Uterus (tissue), 3 donors: ENCODE measurements at regions not wholly inside any gene's neighbourhood (a gene's known extent, or its start where the extent isn't known, plus 50 kb on each side); places are given as distances from the start of the nearest gene placed in this dataset.

Experiments
- DNase-seq, 2 donors: peaks; one replicate each; pipeline ENCODE4 v3.0.0-alpha.2; 2019 to 2020
- H3K27ac ChIP-seq, 2 donors: fragments of 200-600 bp; sonication (generic); 1 replicate in 1 of 2; 2 replicates in 1 of 2; pipeline ENCODE4 v1.5.1; 2016 to 2018
- H3K27me3 ChIP-seq, 2 donors: fragments of 200-600 bp; sonication (generic); one replicate each; pipeline ENCODE4 v1.5.1; 2018 to 2019; ENCODE audit warnings: control low read depth in 1 of 2
- H3K36me3 ChIP-seq, 2 donors: fragments of 200-600 bp; sonication (generic); one replicate each; pipeline ENCODE4 v1.5.1; 2019; ENCODE audit warnings: control low read depth in 1 of 2
- H3K4me1 ChIP-seq, 2 donors: fragments of 200-600 bp; sonication (generic); one replicate each; pipeline ENCODE4 v1.5.1; 2018 to 2019; ENCODE audit warnings: control low read depth in 1 of 2
- H3K4me3 ChIP-seq, 2 donors: fragments of 200-600 bp; sonication (generic); 1 replicate in 1 of 2; 2 replicates in 1 of 2; pipeline ENCODE4 v1.5.1; 2018 to 2019; ENCODE audit warnings: mild to moderate bottlenecking in 1 of 2
- H3K9me3 ChIP-seq, 2 donors: fragments of 200-600 bp; sonication (generic); one replicate each; pipeline ENCODE4 v1.5.1; 2019; ENCODE audit warnings: control low read depth in 1 of 2
- CTCF ChIP-seq, 4 experiments: fragments of 200-600 bp in 2 of 4; fragments of 450-650 bp in 2 of 4; sonication (generic) in 2 of 4; IDR thresholded peaks; one replicate each; pipeline ENCODE4 v1.5.1; 2016 to 2019; ENCODE audit warnings: antibody characterized with exemption in 4 of 4, mild to moderate bottlenecking in 2 of 4, moderate library complexity in 1 of 4
- POLR2A ChIP-seq, 2 donors: fragments of 450-650 bp; IDR thresholded peaks; one replicate each; pipeline ENCODE4 v1.6.1; 2016; ENCODE audit warnings: antibody characterized with exemption in 2 of 2, mild to moderate bottlenecking in 1 of 2, moderate library complexity in 1 of 2
- intact Hi-C: fragments of 100-400 bp; cut with DNase I; formaldehyde crosslinking; loops from one replicate; pipeline ENCODE4 v1.15.1; 2023; ENCODE audit warnings: low total_unique reads
- donor health status: DM: yes; HTN: yes; CAD: no.

GRCh38 chr3:76111808-76112207 lies 326.5 kb upstream of the ZNF717 start:
- TF ChIP-seq POLR2A (IDR thresholded peaks at IDR 0.05) (no peak), CTCF (IDR thresholded peaks at IDR 0.05) (no peak)
- H3K4me1 ChIP-seq: no peaks in the 10 kb centered on the region
- no peaks in the 10 kb centered on the region for H3K27me3 ChIP-seq
- DNase-seq: no peak
- no peak overlapping the region for H3K27ac ChIP-seq
- no peak overlapping the region for H3K4me3 ChIP-seq
- intact Hi-C loops: no loop called here
- no peaks in the 10 kb centered on the region for H3K36me3 ChIP-seq
- H3K9me3 ChIP-seq: no peaks in the 10 kb centered on the region

GRCh38 chr3:76122007-76122406 lies 336.7 kb upstream of the ZNF717 start:
- Histone ChIP-seq H3K9me3 (no peaks in the 10 kb centered on the region), H3K27ac (no peak overlapping the region), H3K36me3 (no peaks in the 10 kb centered on the region), H3K27me3 (no peaks in the 10 kb centered on the region), H3K4me1 (no peaks in the 10 kb centered on the region), H3K4me3 (no peak overlapping the region)
- no peak for DNase-seq
- intact Hi-C loops: no loop called here
- no peak for TF ChIP-seq POLR2A (IDR thresholded peaks at IDR 0.05)

GRCh38 chr3:76129441-76129840 lies 344.1 kb upstream of the ZNF717 start:
- Histone ChIP-seq H3K36me3 (no peaks in the 10 kb centered on the region), H3K4me3 (no peak overlapping the region), H3K9me3 (no peaks in the 10 kb centered on the region), H3K4me1 (no peaks in the 10 kb centered on the region), H3K27me3 (no peaks in the 10 kb centered on the region), H3K27ac (no peak overlapping the region)
- intact Hi-C loops: no loop called here
- TF ChIP-seq POLR2A (IDR thresholded peaks at IDR 0.05) (no peak), CTCF (IDR thresholded peaks at IDR 0.05) (no peak)
- DNase-seq: no peak

GRCh38 chr3:76131396-76132153 lies 346.2 kb upstream of the ZNF717 start:
- intact Hi-C loops: no loop called here

GRCh38 chr3:76132154-76132470 lies 346.8 kb upstream of the ZNF717 start:
- Histone ChIP-seq H3K27me3 (no peaks in the 10 kb centered on the region), H3K9me3 (no peaks in the 10 kb centered on the region), H3K27ac (no peak overlapping the region), H3K4me1 (no peaks in the 10 kb centered on the region), H3K36me3 (no peaks in the 10 kb centered on the region), H3K4me3 (no peak overlapping the region)
- intact Hi-C loops: no loop called here
- DNase-seq: no peak
- TF ChIP-seq POLR2A (IDR thresholded peaks at IDR 0.05): no peak
- no peak for TF ChIP-seq CTCF (IDR thresholded peaks at IDR 0.05)

More at GRCh38 chr3:76131396-76132153, 346.2 kb upstream of the ZNF717 start:
- Histone ChIP-seq H3K27ac (no peak overlapping the region), H3K4me3 (no peak overlapping the region), H3K36me3 (no peaks in the 10 kb centered on the region), H3K4me1 (no peaks in the 10 kb centered on the region), H3K9me3 (no peaks in the 10 kb centered on the region), H3K27me3 (no peaks in the 10 kb centered on the region)
- TF ChIP-seq POLR2A (IDR thresholded peaks at IDR 0.05) (no peak), CTCF (IDR thresholded peaks at IDR 0.05) (no peak)
- DNase-seq: no peak

- Histone ChIP-seq H3K36me3 (no peaks in the 10 kb centered on the region), H3K27me3 (no peaks in the 10 kb centered on the region), H3K4me3 (no peak overlapping the region), H3K9me3 (no peaks in the 10 kb centered on the region), H3K4me1 (no peaks in the 10 kb centered on the region), H3K27ac (no peak overlapping the region)
- DNase-seq: no peak
- intact Hi-C loops: no loop called here
- no peak for TF ChIP-seq POLR2A (IDR thresholded peaks at IDR 0.05)
- TF ChIP-seq CTCF (IDR thresholded peaks at IDR 0.05): no peak
Observed at GRCh38 chr3:76134166-76134565, 348.8 kb upstream of the ZNF717 start.
